ENCODE measurements at regions not wholly inside any gene's neighbourhood (a gene's known extent, or its start where the extent isn't known, plus 50 kb on each side); places are given as distances from the start of the nearest gene placed in this dataset.

DNA sequence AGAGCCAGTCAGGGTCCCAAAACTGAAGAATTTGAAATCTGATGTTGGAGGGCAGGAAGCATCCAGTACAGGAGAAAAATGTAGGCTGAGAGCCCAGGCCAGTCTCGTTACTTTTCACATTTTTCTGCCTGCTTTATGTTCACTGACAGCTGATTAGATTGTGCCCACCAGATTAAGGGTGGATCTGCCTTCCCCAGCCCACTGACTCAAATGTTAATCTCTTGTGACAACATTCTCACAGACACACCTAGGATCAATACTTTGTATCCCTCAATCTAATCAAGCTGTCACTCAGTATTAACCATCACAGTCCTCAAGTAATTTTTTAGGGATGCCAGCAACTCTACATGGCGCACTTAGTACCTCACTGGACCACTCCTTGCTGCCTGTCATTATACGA, 1345.3 kb downstream of the FAM181B start:
- TF ChIP-seq CTCF (conservative IDR thresholded peaks at IDR 0.05; ENCODE audit: low read length), result no peak
- DNase-seq (ENCODE audit: low read depth), result no peak
- H3K4me3 ChIP-seq (ENCODE audit: low read length), result no peak overlapping the region

DNA sequence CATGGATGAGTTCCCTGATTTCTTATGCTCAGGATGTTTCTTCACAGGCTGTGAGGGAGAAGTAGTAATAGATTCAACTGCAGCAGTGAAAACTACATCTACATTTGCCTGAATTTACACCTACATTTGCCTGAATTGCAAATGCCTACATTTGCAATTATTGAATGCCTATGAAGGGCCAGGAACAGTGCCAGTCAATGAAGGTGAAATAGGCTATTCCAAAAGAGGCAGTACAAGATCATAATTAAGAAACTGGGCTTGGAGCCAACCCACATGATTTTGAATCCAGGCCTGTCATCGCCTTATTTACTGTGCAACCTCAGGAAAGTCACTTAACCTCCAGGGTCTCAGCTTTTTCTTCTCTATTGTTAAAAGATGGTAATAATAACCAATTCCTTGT, 1353.3 kb downstream of the FAM181B start:
- no peak overlapping the region for H3K4me3 ChIP-seq (ENCODE audit: low read length)
- DNase-seq (ENCODE audit: low read depth), result no peak
- TF ChIP-seq CTCF (conservative IDR thresholded peaks at IDR 0.05; ENCODE audit: low read length), result no peak

- DNase-seq (ENCODE audit: low read depth), result no peak
- no peak for TF ChIP-seq CTCF (conservative IDR thresholded peaks at IDR 0.05; ENCODE audit: low read length)
- no peak overlapping the region for H3K4me3 ChIP-seq (ENCODE audit: low read length)
These were observed 1356.2 kb downstream of the FAM181B start for GRCh38 chr11:81377418-81377817.

DNA sequence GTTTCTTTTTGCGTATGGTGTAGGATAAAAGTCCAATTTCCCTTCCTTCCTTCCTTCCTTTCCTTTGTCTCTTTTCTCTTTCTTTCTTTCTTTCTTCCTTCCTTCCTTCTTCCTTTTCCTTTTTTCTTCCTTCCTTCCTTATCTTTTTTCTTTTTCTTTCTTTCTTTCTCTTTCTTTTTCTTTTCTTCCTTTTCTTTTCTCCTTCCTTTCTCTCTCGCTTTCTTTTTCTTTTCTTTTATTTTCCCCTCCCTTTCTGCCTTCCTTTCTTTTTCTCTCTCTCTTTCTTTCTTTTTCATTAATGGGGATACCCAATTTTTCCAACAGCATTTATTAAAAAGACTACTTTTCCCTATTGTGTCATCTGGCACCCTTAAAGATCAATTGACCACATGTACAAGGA, 1359.7 kb downstream of the FAM181B start:
- DNase-seq (ENCODE audit: low read depth), result no peak
- TF ChIP-seq CTCF (conservative IDR thresholded peaks at IDR 0.05; ENCODE audit: low read length), result no peak
- H3K4me3 ChIP-seq (ENCODE audit: low read length), result no peak overlapping the region

DNA sequence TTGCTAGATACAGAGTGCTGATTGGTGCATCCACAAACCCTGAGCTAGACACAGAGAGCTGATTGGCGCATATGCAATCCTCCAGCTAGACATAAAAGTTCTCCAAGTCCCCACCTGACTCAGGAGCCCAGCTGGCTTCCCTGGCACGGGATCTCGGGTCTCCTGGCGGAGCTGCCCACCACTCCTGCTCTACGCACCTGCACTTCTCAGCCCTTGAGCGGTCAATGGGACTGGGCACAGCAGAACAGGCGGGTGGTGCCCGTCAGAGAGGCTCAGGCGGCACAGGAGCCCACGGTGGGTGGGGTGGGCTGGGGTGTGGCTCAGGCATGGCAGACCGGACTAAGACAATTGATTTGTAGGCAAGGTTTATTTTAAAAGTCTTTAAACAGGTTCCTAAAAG, 1365.5 kb downstream of the FAM181B start:
- H3K4me3 ChIP-seq (ENCODE audit: low read length), result no peak overlapping the region
- no peak for TF ChIP-seq CTCF (conservative IDR thresholded peaks at IDR 0.05; ENCODE audit: low read length)
- DNase-seq (ENCODE audit: low read depth), result no peak

DNA sequence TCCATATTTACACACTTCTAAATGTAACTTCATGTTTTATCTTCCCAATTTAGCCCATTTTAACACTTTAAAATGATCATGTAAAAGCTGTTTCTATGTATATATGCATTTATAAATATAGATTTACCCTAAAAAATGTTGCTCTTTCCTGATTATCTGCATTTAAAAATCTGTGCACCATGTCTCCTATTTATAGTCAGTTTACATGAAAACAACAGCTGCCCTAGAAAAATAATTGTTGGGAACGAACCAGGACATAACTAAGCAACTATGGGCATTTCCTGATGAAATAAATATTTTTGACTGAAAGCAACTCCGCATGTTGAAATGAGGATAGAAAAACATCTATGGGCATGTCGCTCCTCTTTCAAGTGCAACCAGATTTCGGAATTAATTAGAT, 1368.2 kb downstream of the FAM181B start:
- TF ChIP-seq CTCF (conservative IDR thresholded peaks at IDR 0.05; ENCODE audit: low read length), result no peak
- no peak for DNase-seq (ENCODE audit: low read depth)
- H3K4me3 ChIP-seq (ENCODE audit: low read length), result no peak overlapping the region

DNA sequence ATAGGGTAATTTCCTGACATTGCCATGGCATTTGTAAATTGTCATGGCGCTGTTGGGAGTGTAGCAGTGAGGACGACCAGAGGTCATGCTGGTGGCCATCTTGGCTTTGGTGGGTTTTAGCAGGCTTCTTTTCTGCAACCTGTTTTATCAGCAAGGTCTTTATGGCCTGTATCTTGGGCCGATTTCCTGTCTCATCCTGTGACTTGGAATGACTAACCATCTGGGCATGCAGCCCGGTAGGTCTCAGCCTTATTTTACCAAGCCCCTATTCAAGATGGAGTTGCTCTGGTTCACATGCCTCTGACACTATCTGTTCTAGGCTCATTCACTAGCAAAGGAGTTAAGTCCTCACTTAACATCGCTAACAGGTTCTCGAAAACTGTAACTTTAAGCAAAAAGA, 1374.2 kb downstream of the FAM181B start:
- H3K4me3 ChIP-seq (ENCODE audit: low read length), result no peak overlapping the region
- TF ChIP-seq CTCF (conservative IDR thresholded peaks at IDR 0.05; ENCODE audit: low read length), result no peak
- no peak for DNase-seq (ENCODE audit: low read depth)
